ENCODE measurements at regions not wholly inside any gene's neighbourhood (a gene's known extent, or its start where the extent isn't known, plus 50 kb on each side); places are given as distances from the start of the nearest gene placed in this dataset.
A peak's percentile ranks its signal among the peaks of the same experiment; 100 is the strongest.

- no peak for DNase-seq
These were observed 198.0 kb downstream of the SIM1 start for GRCh38 chr6:100266494-100267401.

GRCh38 chr6:100262086-100262485 lies 202.6 kb downstream of the SIM1 start:
- no peak for DNase-seq

- no peak for DNase-seq
These were observed 203.2 kb downstream of the SIM1 start for GRCh38 chr6:100261486-100261885.

DNA sequence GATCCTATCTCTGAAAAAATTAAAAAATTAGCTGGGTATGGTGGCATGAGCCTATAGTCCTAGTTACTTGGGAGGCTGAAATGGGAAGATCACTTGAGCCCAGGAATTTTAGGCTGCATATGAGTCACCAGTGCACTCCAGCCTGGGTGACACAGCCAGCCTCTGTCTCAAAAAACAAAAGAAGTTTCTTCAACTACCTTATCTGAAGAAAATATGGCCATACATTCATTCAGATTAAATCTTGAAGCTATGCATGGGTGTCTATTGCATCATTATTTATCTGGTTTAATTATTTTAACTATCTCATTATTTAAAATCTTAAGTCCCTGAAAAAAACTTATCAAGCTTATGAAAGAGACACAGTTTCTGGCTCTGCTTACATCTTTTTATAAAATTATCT lies 204.1 kb downstream of the SIM1 start:
- DNase-seq = no peak

- DNase-seq = no peak
These were observed 204.9 kb downstream of the SIM1 start for GRCh38 chr6:100259865-100260264.

DNA sequence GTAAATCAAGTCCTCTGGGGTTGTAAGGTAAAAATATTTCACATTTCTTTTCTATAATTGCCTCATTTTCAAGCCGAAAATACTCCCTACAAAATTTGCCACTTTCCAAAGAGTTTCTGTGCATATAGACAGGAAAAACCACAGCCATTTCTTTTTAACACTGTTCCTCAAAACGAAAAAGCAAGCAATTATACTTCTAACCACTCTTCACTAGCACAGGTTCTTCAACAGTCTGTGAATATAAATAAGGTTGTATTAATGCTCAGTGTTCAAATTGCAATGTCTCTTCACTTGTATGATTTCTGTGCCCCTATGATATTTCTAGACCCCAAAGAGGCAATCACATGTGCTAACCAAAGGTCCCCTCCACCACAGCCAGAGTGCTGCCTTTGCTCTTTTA lies 206.0 kb downstream of the SIM1 start:
- no peak for DNase-seq

DNA sequence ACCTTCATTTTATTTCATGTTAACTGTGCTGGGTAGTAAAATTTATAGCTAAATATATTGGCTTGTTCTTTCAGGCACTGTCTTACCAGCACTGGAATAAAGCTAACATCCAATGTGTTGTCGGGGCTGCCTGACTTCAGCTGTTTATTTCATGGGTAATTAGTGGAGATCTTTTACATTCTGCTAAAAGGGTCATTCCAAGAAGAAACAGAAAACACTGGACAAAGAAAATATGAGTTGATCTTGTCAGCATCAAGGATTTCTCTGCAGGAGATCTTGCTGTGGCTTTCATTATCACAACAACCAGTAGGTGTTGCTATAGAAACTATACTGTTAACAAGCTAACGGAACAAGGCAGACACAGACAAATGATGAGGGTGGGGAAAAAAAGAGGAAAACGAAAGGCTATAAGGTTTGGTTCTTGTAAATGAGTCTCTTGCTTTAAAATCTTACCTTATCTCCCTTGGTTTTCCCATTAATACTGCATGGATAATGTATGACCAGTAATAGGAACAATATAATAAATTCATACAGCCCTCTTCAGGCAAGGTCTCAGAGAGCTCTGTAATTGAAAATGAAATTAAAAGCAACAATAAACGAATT lies 206.8 kb downstream of the SIM1 start:
- no peak for DNase-seq

- DNase-seq = no peak
These were observed 209.0 kb downstream of the SIM1 start for GRCh38 chr6:100255701-100256100.

GRCh38 chr6:100247123-100247522 lies 217.6 kb downstream of the SIM1 start:
- no peak for DNase-seq

DNA sequence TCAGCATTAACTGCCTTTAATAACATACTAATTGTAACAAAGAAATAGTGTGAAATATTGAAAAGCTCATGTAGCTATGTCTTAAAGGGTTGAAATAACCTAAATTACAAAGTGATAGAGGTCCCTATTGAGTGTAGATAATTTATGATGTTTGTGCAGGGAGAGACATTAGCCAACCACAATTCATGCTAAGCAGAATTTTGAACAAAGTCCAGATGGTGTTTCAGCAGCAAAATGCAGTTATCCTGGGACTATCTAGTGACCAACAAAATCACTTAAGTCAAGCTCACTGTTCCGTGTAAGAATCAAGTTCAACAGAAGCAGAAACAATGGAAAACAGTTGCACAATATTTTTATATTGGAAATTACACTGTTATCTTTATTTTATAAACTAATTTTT lies 218.5 kb downstream of the SIM1 start:
- DNase-seq = no peak

DNA sequence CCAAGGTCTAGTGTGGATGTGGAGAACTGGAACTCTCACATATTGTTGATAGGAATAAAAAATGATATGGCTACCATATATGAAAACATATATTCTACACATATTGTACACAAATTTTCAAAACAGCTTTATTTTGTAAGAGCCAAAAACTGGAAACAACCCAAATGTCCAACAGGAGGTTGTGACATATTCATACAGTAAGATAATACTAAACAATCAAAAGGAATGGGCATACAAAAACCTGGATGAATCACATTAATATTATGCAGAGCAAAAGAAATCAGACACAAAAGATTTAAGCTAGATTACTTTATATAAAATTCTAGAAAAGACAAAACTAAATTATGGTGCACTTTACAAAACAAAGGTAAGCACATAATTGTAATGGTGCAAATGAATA lies 223.9 kb downstream of the SIM1 start:
- no peak for DNase-seq

- DNase-seq = no peak
These were observed 226.9 kb downstream of the SIM1 start for GRCh38 chr6:100237821-100238220.

GRCh38 chr6:100236389-100236788 lies 228.3 kb downstream of the SIM1 start:
- DNase-seq = no peak

DNA sequence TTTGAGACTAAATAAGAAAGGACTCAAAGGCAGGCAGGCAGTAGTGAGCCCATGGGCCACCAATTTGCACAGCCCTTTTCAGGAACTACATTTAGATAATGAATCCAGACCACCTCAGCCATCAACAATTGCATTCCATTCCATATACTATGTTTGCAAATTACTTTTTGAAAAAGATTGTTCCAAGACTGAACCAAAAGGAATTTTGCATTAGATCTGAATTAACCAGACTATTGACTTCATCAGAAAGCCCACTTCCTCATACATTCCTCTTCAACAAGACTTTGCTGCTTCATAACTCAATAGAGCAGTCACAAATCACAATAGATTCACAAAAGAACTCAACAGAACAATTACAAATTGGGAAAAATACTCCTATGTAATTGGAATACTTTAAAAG lies 229.1 kb downstream of the SIM1 start:
- DNase-seq = no peak

DNA sequence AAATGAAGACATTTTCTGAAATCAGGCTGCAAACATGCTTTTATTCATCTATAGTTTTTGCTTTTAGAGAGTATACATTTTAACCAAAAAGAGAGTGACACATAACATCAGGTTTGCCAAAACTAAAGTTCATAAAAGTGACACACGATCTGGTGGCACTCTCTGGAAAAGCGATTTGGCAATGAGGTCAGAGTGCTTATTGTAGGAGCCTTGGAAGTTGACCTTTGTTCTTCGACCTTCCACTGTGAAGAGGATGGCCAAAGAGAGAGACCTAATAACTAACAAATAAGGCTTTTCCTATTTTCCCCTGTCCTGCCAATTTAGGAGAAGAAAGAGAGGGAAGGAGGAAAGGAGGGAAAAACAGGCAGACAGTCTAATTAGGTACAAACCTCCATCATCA lies 230.1 kb downstream of the SIM1 start:
- DNase-seq = no peak

DNA sequence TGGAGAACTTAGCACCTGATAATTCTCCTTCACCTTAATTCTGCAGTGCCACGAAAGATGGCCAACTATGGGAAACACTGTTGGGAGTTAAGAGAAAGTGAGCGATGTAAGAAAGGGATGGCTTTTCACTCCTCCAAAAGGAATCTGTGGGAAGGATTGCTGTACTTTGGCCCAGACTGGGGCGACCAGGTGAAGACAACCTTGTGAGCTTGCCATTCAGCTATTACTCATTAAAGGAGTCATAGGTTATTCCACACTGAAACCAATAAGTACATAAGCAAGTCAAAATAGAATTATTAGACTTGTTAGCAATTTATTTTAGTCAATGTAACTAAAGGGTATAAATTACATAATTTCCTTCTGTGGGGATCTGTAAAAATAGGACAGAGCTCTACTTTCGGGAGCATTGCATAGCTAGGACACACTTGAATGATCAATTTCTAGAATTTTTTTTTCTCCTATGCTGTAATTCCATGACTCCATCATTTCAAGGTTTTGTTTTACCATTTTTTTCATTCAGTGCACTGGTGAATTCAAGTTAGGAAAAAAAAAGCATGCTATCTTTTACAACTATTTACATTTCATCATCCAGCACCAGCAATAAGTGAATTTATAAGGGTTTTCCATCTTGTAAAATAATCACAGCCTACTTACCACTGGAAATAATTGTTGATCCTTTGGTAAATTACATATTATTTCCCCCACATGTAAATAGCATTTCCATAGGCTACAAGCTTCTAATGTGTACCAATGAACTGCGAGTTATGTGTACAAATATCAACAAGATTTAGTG lies 231.7 kb downstream of the SIM1 start:
- no peak for DNase-seq

DNA sequence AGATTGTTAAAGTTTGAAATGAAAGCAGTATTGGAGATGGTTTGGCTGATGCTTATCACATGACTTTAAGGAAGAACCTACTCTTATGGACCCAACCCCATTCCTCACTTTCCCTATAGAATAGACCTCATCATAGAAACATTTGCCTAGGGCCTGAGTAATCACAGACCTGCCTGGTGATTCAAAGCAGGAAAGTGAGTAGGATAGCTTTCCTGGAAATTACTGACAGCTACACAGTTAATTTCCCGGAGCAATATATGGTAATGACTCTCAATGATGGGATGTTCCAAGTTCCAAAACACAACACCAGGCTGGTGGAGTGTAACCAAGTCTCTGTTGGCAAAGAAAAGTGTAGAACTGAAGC lies 233.8 kb downstream of the SIM1 start:
- DNase-seq = no peak

DNA sequence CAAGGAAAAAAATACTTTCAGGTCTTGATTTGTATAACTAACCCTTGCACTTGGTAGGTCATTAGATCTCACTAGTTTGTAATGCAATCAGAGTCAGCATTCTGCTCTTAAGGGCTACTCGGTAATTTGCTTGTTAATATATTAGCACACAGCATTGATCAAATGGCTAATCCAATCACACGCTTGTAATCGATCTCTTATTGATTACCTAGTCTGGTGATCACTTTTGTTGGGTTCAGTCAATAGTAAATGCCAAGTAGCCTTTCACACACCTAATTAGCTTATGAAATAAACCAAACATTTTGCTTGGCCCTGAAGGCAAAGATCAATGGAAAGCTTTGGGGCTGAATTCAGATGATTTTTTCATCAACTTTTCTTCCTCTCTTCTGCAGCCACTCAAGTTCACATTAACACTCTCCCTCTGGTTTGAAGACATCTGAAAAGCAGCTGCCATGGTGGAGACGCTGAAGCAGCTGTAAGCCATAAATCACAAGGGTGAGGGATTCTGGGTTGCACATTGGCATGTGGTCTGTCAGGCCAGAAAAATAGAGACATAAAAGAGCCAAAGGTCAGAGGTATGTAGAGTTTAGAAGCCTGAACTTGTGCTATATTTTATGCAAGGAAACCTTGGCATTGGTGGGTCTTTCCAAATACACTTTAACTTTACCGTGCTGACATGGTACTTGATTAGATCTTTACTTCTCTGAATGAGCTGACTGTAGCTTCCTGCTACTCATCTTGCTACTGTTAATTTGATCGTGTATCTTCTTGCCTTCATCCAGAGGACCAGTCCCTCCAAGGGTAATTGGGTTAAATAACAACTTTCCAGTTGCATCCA lies 234.4 kb downstream of the SIM1 start:
- DNase-seq = no peak

DNA sequence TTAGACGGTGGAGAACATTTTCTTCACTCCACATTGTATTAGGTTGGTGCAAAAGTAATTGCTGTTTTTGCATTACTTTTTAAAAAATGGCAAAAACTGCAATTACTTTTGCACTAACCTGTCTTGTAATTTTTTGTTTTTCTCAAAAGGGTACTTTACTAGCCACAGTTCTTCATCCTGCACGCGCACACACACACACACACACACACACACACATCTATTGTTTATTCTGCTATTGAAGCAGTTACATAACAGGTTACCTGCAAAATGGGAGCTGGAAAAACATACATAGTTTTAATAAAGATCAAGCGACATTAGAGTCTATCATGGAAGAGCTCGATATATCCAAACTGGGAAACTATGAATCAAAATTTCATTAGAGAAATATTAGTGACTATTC lies 235.2 kb downstream of the SIM1 start:
- no peak for DNase-seq

DNA sequence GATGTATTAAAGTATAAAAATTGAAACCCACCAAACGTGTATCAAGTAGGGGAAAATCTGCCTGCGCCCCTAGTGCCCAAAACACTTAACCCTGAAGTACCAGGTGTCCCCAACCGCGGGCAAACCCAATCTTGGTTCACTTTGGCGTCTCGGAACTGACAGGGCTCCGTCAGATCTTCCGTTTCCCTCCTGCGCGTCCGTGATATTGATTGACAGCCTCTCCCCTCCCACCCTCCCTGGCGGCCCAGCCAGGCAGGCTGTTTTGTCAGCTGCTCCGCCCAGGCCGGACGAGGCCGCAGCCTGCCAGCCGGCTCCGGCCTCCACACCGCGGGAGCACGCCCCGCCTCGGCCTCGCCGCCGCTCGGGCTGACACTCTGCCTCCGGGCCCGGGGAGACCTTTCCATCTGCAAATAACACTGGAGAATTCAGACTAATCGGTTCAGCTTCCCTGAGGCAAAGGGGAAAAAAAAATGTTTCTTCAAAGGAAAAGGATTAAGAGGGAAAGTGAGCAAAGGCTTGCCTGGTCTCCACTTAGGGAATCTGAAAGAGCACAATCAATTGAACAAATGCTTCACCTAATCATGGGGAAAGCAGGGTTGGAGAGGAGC lies 234.9 kb upstream of the MCHR2 start:
- peak; percentile 63 to 69 for DNase-seq

DNA sequence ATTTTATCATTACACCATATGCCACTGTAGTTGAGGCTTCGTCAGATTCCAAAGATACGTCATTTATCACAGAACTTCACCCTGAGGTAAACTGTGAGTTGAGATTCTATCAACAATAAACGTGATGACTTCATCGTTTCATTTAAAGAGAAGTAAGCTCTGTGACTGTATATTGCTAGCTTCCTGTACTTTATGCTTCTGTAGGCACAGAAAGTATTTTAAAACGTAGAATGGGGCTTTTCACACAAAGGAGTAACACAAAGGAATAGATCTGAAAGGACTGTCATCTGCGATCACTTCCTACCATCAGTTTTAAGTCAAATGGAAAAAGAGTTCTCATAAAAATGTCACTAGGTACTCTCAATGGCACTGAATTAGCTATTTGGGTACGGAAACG lies 234.4 kb upstream of the MCHR2 start:
- DNase-seq = no peak

GRCh38 chr6:100226811-100227210 lies 232.8 kb upstream of the MCHR2 start:
- DNase-seq = no peak
